GM12872 (cell line): ENCODE measurements at regions not wholly inside any gene's neighbourhood (a gene's known extent, or its start where the extent isn't known, plus 50 kb on each side); places are given as distances from the start of the nearest gene placed in this dataset.

Experiments used
- TF ChIP-seq, protein P1 (sequence below): IDR thresholded peaks from 3 replicates; pipeline ENCODE4 v1.5.1; 2011; ENCODE audit warnings: low read depth, mild to moderate bottlenecking, low read length, moderate library complexity; ENCODE audit not compliant: insufficient read depth

DNA sequence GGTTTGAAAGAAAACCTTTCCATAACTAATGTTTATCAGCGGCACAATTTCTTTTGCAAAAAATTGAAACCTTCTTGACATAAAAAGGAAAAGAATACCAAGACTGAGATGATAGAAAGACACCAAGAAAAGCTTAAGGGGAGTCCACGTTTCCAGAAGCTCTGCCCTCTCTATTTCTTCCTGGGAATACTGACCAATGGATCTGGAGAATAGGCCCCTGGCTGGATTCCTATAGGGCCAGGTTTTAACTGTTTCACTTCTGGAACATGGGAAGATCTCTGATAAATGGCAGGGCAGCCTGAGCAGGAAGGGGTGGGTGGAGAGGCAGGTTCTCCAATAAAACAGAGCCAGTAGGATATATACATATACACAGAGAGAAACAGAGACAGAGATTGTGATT lies 413.4 kb upstream of the JARID2 start:
- TF ChIP-seq, protein P1, sequence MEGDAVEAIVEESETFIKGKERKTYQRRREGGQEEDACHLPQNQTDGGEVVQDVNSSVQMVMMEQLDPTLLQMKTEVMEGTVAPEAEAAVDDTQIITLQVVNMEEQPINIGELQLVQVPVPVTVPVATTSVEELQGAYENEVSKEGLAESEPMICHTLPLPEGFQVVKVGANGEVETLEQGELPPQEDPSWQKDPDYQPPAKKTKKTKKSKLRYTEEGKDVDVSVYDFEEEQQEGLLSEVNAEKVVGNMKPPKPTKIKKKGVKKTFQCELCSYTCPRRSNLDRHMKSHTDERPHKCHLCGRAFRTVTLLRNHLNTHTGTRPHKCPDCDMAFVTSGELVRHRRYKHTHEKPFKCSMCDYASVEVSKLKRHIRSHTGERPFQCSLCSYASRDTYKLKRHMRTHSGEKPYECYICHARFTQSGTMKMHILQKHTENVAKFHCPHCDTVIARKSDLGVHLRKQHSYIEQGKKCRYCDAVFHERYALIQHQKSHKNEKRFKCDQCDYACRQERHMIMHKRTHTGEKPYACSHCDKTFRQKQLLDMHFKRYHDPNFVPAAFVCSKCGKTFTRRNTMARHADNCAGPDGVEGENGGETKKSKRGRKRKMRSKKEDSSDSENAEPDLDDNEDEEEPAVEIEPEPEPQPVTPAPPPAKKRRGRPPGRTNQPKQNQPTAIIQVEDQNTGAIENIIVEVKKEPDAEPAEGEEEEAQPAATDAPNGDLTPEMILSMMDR, result no peak

DNA sequence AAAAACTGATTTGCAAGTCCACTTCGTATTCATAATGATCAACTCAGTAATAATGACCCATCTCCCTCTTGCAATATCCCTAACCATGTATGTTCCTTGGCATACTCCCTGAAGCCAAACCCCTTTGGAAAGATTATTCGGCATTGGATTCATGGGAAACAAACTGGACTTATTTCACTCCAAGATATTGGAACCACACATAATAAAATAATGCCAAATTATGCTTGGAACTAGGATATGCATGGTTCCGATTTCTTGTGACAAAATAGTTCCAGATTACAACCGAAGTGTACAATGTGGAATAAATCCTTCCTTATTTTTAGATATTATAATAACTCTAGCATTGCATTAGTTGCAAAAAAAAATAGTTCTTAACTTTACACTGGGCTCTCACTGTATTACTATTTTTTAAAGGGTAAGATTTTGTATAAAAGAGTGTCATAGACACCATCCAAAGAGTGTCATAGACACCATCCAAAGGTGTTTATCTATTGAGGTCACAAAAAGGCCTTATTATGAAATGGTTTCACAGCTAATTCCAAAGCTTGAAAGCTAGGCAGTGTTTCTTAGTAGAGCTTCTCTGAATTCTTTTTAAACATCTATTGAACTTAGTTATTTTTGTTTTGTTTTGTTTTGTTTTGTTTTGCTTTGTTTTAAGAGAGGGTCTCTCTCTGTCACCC lies 410.9 kb upstream of the JARID2 start:
- TF ChIP-seq, protein P1, result no peak

DNA sequence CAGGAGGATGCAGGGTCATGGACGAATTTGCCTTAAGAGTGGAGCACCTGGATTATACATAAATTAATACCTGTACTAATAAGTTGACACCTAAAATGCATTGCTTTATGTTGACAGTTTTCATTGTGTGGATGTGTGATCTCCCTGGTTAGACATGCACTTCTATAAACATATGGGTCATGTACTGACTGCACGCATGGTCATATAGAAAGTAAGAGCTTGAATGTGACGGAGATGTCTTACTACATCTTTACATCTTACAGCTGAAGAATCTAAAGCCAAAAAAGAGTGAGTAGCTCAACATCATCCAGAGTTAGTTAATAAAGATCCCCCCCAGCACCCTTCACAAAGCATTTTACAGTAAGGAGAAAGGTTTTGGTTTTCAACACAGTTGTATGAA lies 408.4 kb upstream of the JARID2 start:
- TF ChIP-seq, protein P1, result no peak

DNA sequence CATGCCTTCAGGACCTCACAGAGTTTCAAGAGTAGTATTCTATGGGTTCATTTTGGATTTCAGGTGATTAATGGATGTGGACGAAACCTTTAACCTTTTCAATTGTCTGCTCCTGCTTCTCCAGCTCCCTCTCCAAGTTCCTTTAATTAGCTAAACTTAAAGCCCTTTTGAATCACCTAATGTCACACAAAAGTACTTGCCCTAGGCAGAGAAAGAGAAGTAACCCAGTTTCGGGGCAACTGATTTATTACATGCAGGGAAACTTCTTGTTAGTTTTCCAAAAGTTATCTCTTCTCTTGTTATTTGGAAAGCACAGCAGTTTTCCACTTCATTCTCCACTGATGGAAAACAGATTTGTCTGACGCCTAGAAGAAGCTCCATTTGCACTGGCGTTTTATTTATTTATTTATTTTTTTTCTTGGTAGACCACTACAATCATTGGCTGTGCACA lies 407.7 kb upstream of the JARID2 start:
- TF ChIP-seq, protein P1, result no peak

DNA sequence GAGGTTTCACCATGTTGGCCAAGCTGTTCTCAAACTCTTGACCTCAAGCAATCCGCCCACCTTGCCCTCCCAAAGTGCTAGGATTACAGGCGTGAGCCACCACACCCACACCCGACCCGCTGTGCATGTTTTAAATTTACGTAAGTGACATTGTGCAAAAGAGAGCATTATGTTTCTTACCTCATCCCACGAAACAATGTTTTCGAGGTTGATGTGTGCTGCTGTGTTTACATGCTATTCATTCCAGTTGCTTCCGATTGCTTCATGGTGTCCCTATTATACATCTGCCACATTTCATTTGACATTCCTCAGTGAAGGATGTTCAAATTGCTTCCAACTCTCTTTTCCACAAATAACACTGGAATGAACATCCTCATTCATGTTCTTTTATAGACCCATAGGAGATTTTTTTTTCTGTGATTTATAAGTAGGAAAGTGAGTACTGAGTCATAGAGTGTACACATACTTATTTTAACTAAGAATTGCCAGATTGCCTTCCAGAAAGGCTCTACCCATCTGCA lies 403.9 kb upstream of the JARID2 start:
- TF ChIP-seq, protein P1, result no peak

DNA sequence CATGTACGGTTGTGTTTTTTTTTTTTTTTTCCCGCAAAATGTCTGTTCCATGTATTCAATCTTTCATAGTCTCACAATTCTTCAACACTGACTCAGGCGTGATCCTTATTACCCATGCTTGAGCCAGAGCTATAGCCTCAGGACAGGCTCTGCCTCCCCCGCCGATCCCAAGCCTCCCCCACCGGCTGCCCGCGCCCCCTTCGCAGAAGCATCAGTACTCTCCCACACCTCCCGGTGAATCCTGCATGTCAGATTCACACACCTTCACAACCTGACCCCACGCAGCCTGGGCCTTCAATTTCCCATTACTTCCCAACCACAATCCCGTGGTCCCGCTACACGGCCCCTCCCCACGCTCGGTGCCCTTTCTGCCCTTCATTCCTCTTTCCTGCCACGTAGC lies 401.5 kb upstream of the JARID2 start:
- TF ChIP-seq, protein P1, result no peak

DNA sequence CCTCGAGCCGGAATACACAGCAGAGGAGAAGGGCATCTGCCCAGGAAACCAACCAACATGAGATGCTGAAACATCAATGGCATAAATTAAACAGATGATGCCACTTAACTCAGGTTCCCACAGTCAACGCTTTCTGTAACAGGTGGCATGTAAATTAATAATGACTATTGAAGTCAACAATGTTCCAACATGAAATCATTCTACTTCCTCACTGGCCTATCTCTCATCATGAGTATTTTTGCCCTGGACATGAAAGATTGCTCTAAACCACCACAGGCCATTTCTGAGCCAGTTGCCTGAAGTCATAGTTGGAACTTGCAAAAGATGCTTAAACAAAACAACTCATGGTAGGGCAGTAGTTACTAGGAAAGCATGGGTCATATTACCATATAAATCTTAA lies 397.9 kb upstream of the JARID2 start:
- TF ChIP-seq, protein P1, result no peak
